ENCODE measurements at regions not wholly inside any gene's neighbourhood (a gene's known extent, or its start where the extent isn't known, plus 50 kb on each side); places are given as distances from the start of the nearest gene placed in this dataset.
"Not testable (repeated sequence)": the region's sequence is repeated elsewhere in the genome, so short reads cannot be mapped to it uniquely, and the experiment has no call there.

GRCh38 chr6:84582997-84583396, 181.4 kb downstream of the TBX18 start:
- FAIRE-seq (no peak), DNase-seq (ENCODE audit: insufficient read length, low spot score) (no peak)

- no peak for FAIRE-seq
- DNase-seq (ENCODE audit: insufficient read length, low spot score), result no peak
Observed at GRCh38 chr6:84581494-84582259, 182.7 kb downstream of the TBX18 start.

- DNase-seq (ENCODE audit: insufficient read length, low spot score) (no peak), FAIRE-seq (no peak)
Observed at GRCh38 chr6:84579404-84579803, 185.0 kb downstream of the TBX18 start.

GRCh38 chr6:84576029-84576428, 188.4 kb downstream of the TBX18 start:
- DNase-seq (ENCODE audit: insufficient read length, low spot score) (no peak), FAIRE-seq (no peak)

GRCh38 chr6:84575264-84575663, 189.1 kb downstream of the TBX18 start:
- FAIRE-seq (peak; percentile 72), DNase-seq (ENCODE audit: insufficient read length, low spot score) (no peak)

GRCh38 chr6:84569882-84570281, 194.5 kb downstream of the TBX18 start:
- no peak for DNase-seq (ENCODE audit: insufficient read length, low spot score)
- FAIRE-seq, result no peak

GRCh38 chr6:84568971-84569370, 195.4 kb downstream of the TBX18 start:
- FAIRE-seq (no peak), DNase-seq (ENCODE audit: insufficient read length, low spot score) (no peak)

- not testable (repeated sequence) for DNase-seq (ENCODE audit: insufficient read length, low spot score); FAIRE-seq
Observed at GRCh38 chr6:84565718-84566117, 198.7 kb downstream of the TBX18 start.

- FAIRE-seq, result no peak
Observed at GRCh38 chr6:84560436-84561390, 203.7 kb downstream of the TBX18 start.

GRCh38 chr6:84556541-84557335, 207.7 kb downstream of the TBX18 start:
- DNase-seq (ENCODE audit: insufficient read length, low spot score), result no peak
- no peak for FAIRE-seq

More at GRCh38 chr6:84560436-84561390, 203.7 kb downstream of the TBX18 start:
- DNase-seq (ENCODE audit: insufficient read length, low spot score), result no peak

GRCh38 chr6:84554706-84555105, 209.7 kb downstream of the TBX18 start:
- no peak for FAIRE-seq

GRCh38 chr6:84554074-84554473, 210.3 kb downstream of the TBX18 start:
- FAIRE-seq (no peak), DNase-seq (ENCODE audit: insufficient read length, low spot score) (no peak)

More at GRCh38 chr6:84554706-84555105, 209.7 kb downstream of the TBX18 start:
- DNase-seq (ENCODE audit: insufficient read length, low spot score), result no peak

GRCh38 chr6:84553527-84553926, 210.9 kb downstream of the TBX18 start:
- FAIRE-seq, result no peak
- no peak for DNase-seq (ENCODE audit: insufficient read length, low spot score)

GRCh38 chr6:84551797-84552196, 212.6 kb downstream of the TBX18 start:
- FAIRE-seq, result no peak
- no peak for DNase-seq (ENCODE audit: insufficient read length, low spot score)

GRCh38 chr6:84549917-84550316, 214.5 kb downstream of the TBX18 start:
- FAIRE-seq, result no peak
- no peak for DNase-seq (ENCODE audit: insufficient read length, low spot score)

GRCh38 chr6:84547341-84547801, 217.0 kb downstream of the TBX18 start:
- DNase-seq (ENCODE audit: insufficient read length, low spot score), result no peak
- FAIRE-seq, result no peak

- DNase-seq (ENCODE audit: insufficient read length, low spot score), result no peak
- no peak for FAIRE-seq
Observed at GRCh38 chr6:84546427-84546914, 217.9 kb downstream of the TBX18 start.

GRCh38 chr6:84539122-84539856, 225.1 kb downstream of the TBX18 start:
- DNase-seq (ENCODE audit: insufficient read length, low spot score) (no peak), FAIRE-seq (no peak)

- no peak for DNase-seq (ENCODE audit: insufficient read length, low spot score)
- FAIRE-seq, result no peak
Observed at GRCh38 chr6:84536885-84537638, 227.3 kb downstream of the TBX18 start.
